ENCODE measurements at regions not wholly inside any gene's neighbourhood (a gene's known extent, or its start where the extent isn't known, plus 50 kb on each side); places are given as distances from the start of the nearest gene placed in this dataset.

GRCh38 chr13:89627996-89628395, 1719.5 kb upstream of the MIR17HG start:
- no peak overlapping the region for H3K4me3 ChIP-seq
- WGBS = 83% methylated on average over 2 of the region's 2 CpGs
- H3K4me1 ChIP-seq (replicated peaks) = no peaks in the 10 kb centered on the region
- H3K27ac ChIP-seq = no peak overlapping the region
- H3K36me3 ChIP-seq = no peaks in the 10 kb centered on the region
- intact Hi-C loops (cut with DNase I) = no loop called here
- H3K9me3 ChIP-seq = no peaks in the 10 kb centered on the region
- TF ChIP-seq POLR2A (IDR thresholded peaks at IDR 0.05) (no peak), POLR2AphosphoS5 (IDR thresholded peaks at IDR 0.05) (no peak), CTCF (IDR thresholded peaks at IDR 0.05) (no peak)
- no peak for DNase-seq (ENCODE audit: low spot score)
- no peaks in the 10 kb centered on the region for H3K27me3 ChIP-seq (replicated peaks; ENCODE audit: insufficient read depth)

DNA sequence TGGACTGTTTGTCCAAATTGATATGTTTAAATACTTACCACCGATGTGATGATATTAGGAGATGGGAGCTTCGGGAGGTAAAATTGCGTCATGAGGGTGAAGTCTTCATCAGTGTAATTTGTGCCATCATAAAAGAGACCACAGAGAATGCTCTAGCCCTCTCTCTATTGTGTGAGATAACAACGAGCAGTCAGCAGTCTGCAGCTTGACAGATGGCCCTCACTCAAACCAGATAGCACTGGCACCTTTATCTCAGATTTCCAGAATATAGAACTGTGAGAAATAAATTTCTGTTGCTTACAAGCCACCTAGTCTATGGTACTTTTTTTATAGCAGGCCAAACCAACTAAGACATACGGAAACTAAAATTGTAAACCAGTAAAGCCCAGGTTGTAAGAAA, 1718.9 kb upstream of the MIR17HG start:
- no peak overlapping the region for H3K4me3 ChIP-seq
- no peak for DNase-seq (ENCODE audit: low spot score)
- WGBS = 65% methylated on average over 5 of the region's 5 CpGs
- no peaks in the 10 kb centered on the region for H3K27me3 ChIP-seq (replicated peaks; ENCODE audit: insufficient read depth)
- intact Hi-C loops (cut with DNase I) = no loop called here
- no peaks in the 10 kb centered on the region for H3K9me3 ChIP-seq
- H3K4me1 ChIP-seq (replicated peaks) = no peaks in the 10 kb centered on the region
- no peak for TF ChIP-seq POLR2AphosphoS5 (IDR thresholded peaks at IDR 0.05)
- no peak for TF ChIP-seq CTCF (IDR thresholded peaks at IDR 0.05)
- no peak for TF ChIP-seq POLR2A (IDR thresholded peaks at IDR 0.05)
- no peaks in the 10 kb centered on the region for H3K36me3 ChIP-seq
- no peak overlapping the region for H3K27ac ChIP-seq

- H3K27me3 ChIP-seq (replicated peaks; ENCODE audit: insufficient read depth) = no peaks in the 10 kb centered on the region
- WGBS = 94% methylated on average over 7 of the region's 7 CpGs
- no peak overlapping the region for H3K4me3 ChIP-seq
- H3K36me3 ChIP-seq = no peaks in the 10 kb centered on the region
- intact Hi-C loops (cut with DNase I) = no loop called here
- TF ChIP-seq CTCF (IDR thresholded peaks at IDR 0.05) (no peak), POLR2AphosphoS5 (IDR thresholded peaks at IDR 0.05) (no peak), POLR2A (IDR thresholded peaks at IDR 0.05) (no peak)
- DNase-seq (ENCODE audit: low spot score) = no peak
- no peaks in the 10 kb centered on the region for H3K9me3 ChIP-seq
- H3K27ac ChIP-seq = no peak overlapping the region
- no peaks in the 10 kb centered on the region for H3K4me1 ChIP-seq (replicated peaks)
Measured at GRCh38 chr13:89650226-89650625, 1697.3 kb upstream of the MIR17HG start.

DNA sequence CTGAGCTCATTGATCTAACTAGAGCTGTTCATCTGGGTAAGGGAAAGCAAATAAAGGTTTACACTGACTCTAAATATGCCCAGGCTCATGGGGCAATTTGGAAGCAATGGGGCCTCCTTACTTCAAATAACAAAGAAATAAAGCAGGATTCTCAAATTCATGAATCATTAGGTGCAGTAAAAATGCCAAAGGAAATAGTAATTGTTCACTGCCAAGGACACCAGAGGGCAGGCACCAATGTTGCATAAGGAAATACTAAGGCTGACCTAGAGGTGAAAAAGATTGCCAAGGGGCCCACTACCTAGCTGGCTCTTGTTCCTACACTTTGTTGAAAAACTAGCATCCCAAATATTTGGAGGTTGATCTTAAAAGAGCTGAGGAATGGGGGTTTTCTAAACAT, 1686.7 kb upstream of the MIR17HG start:
- H3K4me3 ChIP-seq = no peak overlapping the region
- no peaks in the 10 kb centered on the region for H3K27me3 ChIP-seq (replicated peaks; ENCODE audit: insufficient read depth)
- intact Hi-C loops (cut with DNase I) = no loop called here
- no peak for DNase-seq (ENCODE audit: low spot score)
- no peaks in the 10 kb centered on the region for H3K9me3 ChIP-seq
- no peaks in the 10 kb centered on the region for H3K36me3 ChIP-seq
- no peak for TF ChIP-seq CTCF (IDR thresholded peaks at IDR 0.05)
- TF ChIP-seq POLR2A (IDR thresholded peaks at IDR 0.05) = no peak
- TF ChIP-seq POLR2AphosphoS5 (IDR thresholded peaks at IDR 0.05) = no peak
- no peak overlapping the region for H3K27ac ChIP-seq
- H3K4me1 ChIP-seq (replicated peaks) = no peaks in the 10 kb centered on the region

DNA sequence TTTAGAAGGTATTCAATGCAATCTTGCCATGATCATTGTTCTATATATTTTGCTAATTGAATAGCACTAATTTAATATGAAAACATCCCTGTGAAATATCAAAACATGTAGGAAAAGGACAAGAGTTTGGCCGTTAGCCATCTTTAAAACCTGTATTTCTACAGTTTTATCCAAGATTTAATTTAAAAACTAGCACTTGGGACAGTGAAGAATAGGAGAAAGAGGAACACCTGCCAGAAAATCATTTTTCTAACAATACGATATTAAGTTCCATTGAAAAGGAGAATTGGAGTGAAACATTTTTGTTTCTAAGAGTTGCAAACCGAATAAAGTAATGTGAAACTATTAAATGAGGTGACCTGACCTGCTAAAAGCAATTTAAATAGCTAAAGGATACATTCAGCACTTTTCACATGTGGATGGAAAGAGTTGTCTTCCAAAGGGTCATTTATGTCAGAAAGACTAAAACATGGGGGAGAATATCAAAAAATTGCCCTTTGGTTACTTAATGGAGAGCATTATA, 1673.6 kb upstream of the MIR17HG start:
- Histone ChIP-seq H3K27me3 (replicated peaks; ENCODE audit: insufficient read depth) (no peaks in the 10 kb centered on the region), H3K4me3 (no peak overlapping the region), H3K27ac (no peak overlapping the region), H3K9me3 (no peaks in the 10 kb centered on the region), H3K4me1 (replicated peaks) (no peaks in the 10 kb centered on the region), H3K36me3 (no peaks in the 10 kb centered on the region)
- TF ChIP-seq POLR2AphosphoS5 (IDR thresholded peaks at IDR 0.05) (no peak), POLR2A (IDR thresholded peaks at IDR 0.05) (no peak), CTCF (IDR thresholded peaks at IDR 0.05) (no peak)
- DNase-seq (ENCODE audit: low spot score) = no peak
- intact Hi-C loops (cut with DNase I) = no loop called here
- WGBS = 41% methylated on average over 3 of the region's 3 CpGs

All from prostate gland (tissue), 2 donors.